ENCODE measurements at regions not wholly inside any gene's neighbourhood (a gene's known extent, or its start where the extent isn't known, plus 50 kb on each side); places are given as distances from the start of the nearest gene placed in this dataset.

DNA sequence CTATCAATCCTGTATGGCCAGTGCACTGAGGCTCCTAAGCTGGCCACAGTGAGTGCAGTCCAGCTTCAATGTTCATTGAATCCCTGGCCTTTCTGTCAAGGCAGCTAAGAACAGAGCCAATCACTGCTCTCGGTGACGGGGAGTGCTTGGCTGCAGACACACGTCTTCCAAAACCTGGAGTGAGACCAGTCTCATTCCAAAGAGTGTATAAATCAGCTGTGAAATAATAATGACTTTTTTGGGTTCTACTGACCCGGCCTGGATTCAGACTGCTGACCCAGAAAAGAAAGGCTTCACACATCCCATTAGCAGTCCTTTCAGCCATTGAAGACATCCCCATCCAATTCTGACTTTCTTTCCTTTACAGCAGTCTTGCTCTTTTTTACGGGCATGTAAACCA lies 665.5 kb downstream of the GBE1 start (continued):
- TF ChIP-seq ZNF408 (CRISPR knock-in tag; IDR thresholded peaks at IDR 0.05; ENCODE audit: low read depth): no peak

DNA sequence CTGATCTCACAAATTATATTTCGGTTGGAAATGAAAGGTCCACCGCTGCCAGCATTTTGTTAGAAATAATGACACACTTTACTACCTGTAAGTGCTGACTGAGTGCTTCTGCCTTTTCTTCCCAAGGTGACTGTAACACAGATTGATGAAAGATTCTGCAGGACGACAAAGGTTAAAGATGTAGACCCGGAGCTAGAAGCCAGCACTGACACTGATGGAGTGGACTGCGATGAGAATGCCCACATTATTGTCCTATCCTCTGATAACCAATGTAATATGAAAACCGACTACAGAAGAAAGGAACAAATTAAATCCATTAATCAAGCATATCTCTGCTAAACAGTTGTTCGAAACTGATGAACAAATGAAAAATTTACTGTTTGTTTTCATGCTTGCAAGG lies 666.5 kb downstream of the GBE1 start:
- DNase-seq (ENCODE audit: extremely low read depth in 1 of 4, low spot score in 3 of 4) (no peak), ATAC-seq (no peak), FAIRE-seq (no peak)
- H3K27ac ChIP-seq (ENCODE audit: extremely low read depth, low read depth, low read length): no peak overlapping the region
- 0% methylated on average over 7 of the region's 7 CpGs for WGBS (ENCODE audit: insufficient coverage, low coverage, missing lambda C conversion rate)
- H3K4me3 ChIP-seq: no peak overlapping the region
- H3K36me3 ChIP-seq (ENCODE audit: control insufficient read depth, insufficient read depth, low read length): no peaks in the 10 kb centered on the region
- H3K9me3 ChIP-seq (replicated peaks; ENCODE audit: control insufficient read depth, insufficient read depth, low read depth, low read length): no peaks in the 10 kb centered on the region
- no peaks in the 10 kb centered on the region for H3K9me1 ChIP-seq (ENCODE audit: control insufficient read depth, insufficient read depth, low read length)
- BruUV-seq (replicated peaks): no TSS peak
- H2AFZ ChIP-seq (ENCODE audit: low read depth, low read length): no peak overlapping the region
- no peaks in the 10 kb centered on the region for H4K20me1 ChIP-seq (replicated peaks; ENCODE audit: control insufficient read depth, insufficient read depth, low read length)
- no peak overlapping the region for H3K4me2 ChIP-seq (ENCODE audit: insufficient read depth, low read length)
- intact Hi-C loops (cut with micrococcal nuclease) (no loop called here), in situ Hi-C loops (cut with MboI) (no loop called here)
- H3K27me3 ChIP-seq (ENCODE audit: control insufficient read depth in 2 of 2, insufficient read depth in 2 of 2, low read length in 2 of 2): no peaks in the 10 kb centered on the region
- POLR2A ChIA-PET: no interaction called here
- CTCF ChIA-PET (ENCODE audit: low intra/inter-chr PET ratio): no interaction called here
- no peaks in the 10 kb centered on the region for H3K79me2 ChIP-seq (ENCODE audit: control insufficient read depth, insufficient read depth, low read length)
- no peaks in the 10 kb centered on the region for H3K4me1 ChIP-seq (replicated peaks in 1 of 2; ENCODE audit: control insufficient read depth in 2 of 2, insufficient read depth in 2 of 2, low read length in 2 of 2)
- H3K9ac ChIP-seq (ENCODE audit: insufficient read depth in 1 of 2, low read depth in 2 of 2, low read length in 2 of 2): no peak overlapping the region
- TF ChIP-seq ATF7 (IDR thresholded peaks at IDR 0.05) (no peak), XRCC5 (IDR thresholded peaks at IDR 0.05; ENCODE audit: low read depth, low read length) (no peak), TAF7 (tag; IDR thresholded peaks at IDR 0.05) (no peak), RAD21 (CRISPR knock-in tag; conservative IDR thresholded peaks at IDR 0.05 in 1 of 2, IDR thresholded peaks at IDR 0.05 in 1 of 2) (no peak), TGIF2 (CRISPR knock-in tag; IDR thresholded peaks at IDR 0.05) (no peak), MBD2 (IDR thresholded peaks at IDR 0.05; ENCODE audit: borderline replicate concordance, low read depth) (no peak)
- TF ChIP-seq, protein P1, sequence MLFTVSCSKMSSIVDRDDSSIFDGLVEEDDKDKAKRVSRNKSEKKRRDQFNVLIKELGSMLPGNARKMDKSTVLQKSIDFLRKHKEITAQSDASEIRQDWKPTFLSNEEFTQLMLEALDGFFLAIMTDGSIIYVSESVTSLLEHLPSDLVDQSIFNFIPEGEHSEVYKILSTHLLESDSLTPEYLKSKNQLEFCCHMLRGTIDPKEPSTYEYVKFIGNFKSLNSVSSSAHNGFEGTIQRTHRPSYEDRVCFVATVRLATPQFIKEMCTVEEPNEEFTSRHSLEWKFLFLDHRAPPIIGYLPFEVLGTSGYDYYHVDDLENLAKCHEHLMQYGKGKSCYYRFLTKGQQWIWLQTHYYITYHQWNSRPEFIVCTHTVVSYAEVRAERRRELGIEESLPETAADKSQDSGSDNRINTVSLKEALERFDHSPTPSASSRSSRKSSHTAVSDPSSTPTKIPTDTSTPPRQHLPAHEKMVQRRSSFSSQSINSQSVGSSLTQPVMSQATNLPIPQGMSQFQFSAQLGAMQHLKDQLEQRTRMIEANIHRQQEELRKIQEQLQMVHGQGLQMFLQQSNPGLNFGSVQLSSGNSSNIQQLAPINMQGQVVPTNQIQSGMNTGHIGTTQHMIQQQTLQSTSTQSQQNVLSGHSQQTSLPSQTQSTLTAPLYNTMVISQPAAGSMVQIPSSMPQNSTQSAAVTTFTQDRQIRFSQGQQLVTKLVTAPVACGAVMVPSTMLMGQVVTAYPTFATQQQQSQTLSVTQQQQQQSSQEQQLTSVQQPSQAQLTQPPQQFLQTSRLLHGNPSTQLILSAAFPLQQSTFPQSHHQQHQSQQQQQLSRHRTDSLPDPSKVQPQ (CRISPR knock-in tag; IDR thresholded peaks at IDR 0.05; ENCODE audit: borderline replicate concordance): no peak
- TF ChIP-seq, protein P2, sequence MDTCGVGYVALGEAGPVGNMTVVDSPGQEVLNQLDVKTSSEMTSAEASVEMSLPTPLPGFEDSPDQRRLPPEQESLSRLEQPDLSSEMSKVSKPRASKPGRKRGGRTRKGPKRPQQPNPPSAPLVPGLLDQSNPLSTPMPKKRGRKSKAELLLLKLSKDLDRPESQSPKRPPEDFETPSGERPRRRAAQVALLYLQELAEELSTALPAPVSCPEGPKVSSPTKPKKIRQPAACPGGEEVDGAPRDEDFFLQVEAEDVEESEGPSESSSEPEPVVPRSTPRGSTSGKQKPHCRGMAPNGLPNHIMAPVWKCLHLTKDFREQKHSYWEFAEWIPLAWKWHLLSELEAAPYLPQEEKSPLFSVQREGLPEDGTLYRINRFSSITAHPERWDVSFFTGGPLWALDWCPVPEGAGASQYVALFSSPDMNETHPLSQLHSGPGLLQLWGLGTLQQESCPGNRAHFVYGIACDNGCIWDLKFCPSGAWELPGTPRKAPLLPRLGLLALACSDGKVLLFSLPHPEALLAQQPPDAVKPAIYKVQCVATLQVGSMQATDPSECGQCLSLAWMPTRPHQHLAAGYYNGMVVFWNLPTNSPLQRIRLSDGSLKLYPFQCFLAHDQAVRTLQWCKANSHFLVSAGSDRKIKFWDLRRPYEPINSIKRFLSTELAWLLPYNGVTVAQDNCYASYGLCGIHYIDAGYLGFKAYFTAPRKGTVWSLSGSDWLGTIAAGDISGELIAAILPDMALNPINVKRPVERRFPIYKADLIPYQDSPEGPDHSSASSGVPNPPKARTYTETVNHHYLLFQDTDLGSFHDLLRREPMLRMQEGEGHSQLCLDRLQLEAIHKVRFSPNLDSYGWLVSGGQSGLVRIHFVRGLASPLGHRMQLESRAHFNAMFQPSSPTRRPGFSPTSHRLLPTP (IDR thresholded peaks at IDR 0.05; ENCODE audit: borderline replicate concordance, extremely low read depth, insufficient read length): no peak
- TF ChIP-seq, protein P3, sequence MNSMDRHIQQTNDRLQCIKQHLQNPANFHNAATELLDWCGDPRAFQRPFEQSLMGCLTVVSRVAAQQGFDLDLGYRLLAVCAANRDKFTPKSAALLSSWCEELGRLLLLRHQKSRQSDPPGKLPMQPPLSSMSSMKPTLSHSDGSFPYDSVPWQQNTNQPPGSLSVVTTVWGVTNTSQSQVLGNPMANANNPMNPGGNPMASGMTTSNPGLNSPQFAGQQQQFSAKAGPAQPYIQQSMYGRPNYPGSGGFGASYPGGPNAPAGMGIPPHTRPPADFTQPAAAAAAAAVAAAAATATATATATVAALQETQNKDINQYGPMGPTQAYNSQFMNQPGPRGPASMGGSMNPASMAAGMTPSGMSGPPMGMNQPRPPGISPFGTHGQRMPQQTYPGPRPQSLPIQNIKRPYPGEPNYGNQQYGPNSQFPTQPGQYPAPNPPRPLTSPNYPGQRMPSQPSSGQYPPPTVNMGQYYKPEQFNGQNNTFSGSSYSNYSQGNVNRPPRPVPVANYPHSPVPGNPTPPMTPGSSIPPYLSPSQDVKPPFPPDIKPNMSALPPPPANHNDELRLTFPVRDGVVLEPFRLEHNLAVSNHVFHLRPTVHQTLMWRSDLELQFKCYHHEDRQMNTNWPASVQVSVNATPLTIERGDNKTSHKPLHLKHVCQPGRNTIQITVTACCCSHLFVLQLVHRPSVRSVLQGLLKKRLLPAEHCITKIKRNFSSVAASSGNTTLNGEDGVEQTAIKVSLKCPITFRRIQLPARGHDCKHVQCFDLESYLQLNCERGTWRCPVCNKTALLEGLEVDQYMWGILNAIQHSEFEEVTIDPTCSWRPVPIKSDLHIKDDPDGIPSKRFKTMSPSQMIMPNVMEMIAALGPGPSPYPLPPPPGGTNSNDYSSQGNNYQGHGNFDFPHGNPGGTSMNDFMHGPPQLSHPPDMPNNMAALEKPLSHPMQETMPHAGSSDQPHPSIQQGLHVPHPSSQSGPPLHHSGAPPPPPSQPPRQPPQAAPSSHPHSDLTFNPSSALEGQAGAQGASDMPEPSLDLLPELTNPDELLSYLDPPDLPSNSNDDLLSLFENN (IDR thresholded peaks at IDR 0.05; ENCODE audit: low read depth in 2 of 2, low read length in 2 of 2): no peak

Measured in K562 (cell line).